Keratinocyte (primary cell): ENCODE measurements at regions not wholly inside any gene's neighbourhood (a gene's known extent, or its start where the extent isn't known, plus 50 kb on each side); places are given as distances from the start of the nearest gene placed in this dataset.

ENCODE experiments used
- EZH2 ChIP-seq: IDR thresholded peaks from one replicate; pipeline ENCODE4 v1.6.1; 2012; ENCODE audit warnings: inconsistent platforms, mild to moderate bottlenecking, low read length, moderate library complexity
- TF ChIP-seq, protein P1 (sequence below), 3 experiments: IDR thresholded peaks in 1 of 3; conservative IDR thresholded peaks in 1 of 3; optimal IDR thresholded peaks in 1 of 3; 2 replicates in 2 of 3; 3 replicates in 1 of 3; pipeline versions ENCODE3 to v1.5.1; 2011; ENCODE audit warnings: low read length in 3 of 3, mild to moderate bottlenecking in 3 of 3, moderate library complexity in 2 of 3, control low read depth in 1 of 3, inconsistent platforms in 1 of 3; ENCODE audit not compliant: insufficient read depth in 2 of 3; ENCODE audit errors: extremely low read depth in 1 of 3

DNA sequence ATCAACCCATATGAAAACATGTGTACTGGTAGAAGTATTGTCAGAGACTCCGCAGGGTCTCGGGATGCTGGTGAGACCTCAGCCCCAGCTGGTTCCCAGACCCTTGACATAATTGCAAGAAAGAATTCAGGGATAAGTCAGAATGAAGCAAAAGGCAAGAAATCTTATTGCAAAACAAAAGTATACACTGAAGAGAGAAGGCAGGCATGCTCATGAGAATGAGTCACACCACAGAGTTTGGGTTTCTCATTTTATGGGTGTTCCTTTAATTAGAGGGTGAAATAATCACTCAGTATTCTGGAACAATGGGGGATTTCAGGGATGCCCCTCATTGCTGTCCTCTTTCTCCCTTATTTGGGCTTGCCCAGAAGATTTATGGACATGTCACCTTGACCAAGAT, 1423.8 kb upstream of the MIR17HG start:
- TF ChIP-seq, protein P1, sequence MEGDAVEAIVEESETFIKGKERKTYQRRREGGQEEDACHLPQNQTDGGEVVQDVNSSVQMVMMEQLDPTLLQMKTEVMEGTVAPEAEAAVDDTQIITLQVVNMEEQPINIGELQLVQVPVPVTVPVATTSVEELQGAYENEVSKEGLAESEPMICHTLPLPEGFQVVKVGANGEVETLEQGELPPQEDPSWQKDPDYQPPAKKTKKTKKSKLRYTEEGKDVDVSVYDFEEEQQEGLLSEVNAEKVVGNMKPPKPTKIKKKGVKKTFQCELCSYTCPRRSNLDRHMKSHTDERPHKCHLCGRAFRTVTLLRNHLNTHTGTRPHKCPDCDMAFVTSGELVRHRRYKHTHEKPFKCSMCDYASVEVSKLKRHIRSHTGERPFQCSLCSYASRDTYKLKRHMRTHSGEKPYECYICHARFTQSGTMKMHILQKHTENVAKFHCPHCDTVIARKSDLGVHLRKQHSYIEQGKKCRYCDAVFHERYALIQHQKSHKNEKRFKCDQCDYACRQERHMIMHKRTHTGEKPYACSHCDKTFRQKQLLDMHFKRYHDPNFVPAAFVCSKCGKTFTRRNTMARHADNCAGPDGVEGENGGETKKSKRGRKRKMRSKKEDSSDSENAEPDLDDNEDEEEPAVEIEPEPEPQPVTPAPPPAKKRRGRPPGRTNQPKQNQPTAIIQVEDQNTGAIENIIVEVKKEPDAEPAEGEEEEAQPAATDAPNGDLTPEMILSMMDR (optimal IDR thresholded peaks at IDR 0.05 in 1 of 3, IDR thresholded peaks at IDR 0.05 in 1 of 3, conservative IDR thresholded peaks at IDR 0.05 in 1 of 3; ENCODE audit: extremely low read depth in 1 of 3, insufficient read depth in 2 of 3, low read length in 3 of 3) = no peak
- TF ChIP-seq EZH2 = no peak
